Parathyroid adenoma (tissue), 2 donors: ENCODE measurements at regions not wholly inside any gene's neighbourhood (a gene's known extent, or its start where the extent isn't known, plus 50 kb on each side); places are given as distances from the start of the nearest gene placed in this dataset.
"Not testable (repeated sequence)": the region's sequence is repeated elsewhere in the genome, so short reads cannot be mapped to it uniquely, and the experiment has no call there.

ENCODE experiments used
- H2AFZ ChIP-seq: fragments of 300-600 bp; sonication (generic); one replicate; pipeline ENCODE4 v1.7.0; 2017; ENCODE audit warnings: antibody characterized with exemption, mild to moderate bottlenecking
- H3K27ac ChIP-seq: fragments of 300-600 bp; sonication (generic); one replicate; pipeline ENCODE4 v1.7.0; 2017
- H3K27me3 ChIP-seq: fragments of 300-600 bp; sonication (generic); one replicate; pipeline ENCODE4 v1.7.0; 2017; ENCODE audit warnings: low read length; ENCODE audit not compliant: control insufficient read depth, insufficient read depth
- H3K36me3 ChIP-seq: fragments of 300-600 bp; sonication (generic); one replicate; pipeline ENCODE4 v1.7.0; 2017; ENCODE audit warnings: low read length; ENCODE audit not compliant: control insufficient read depth, insufficient read depth
- H3K4me1 ChIP-seq: fragments of 300-600 bp; sonication (generic); one replicate; pipeline ENCODE4 v1.7.0; 2017; ENCODE audit warnings: control low read depth
- H3K4me2 ChIP-seq: fragments of 300-600 bp; sonication (generic); one replicate; pipeline ENCODE4 v1.7.0; 2017; ENCODE audit warnings: low read length
- H3K4me3 ChIP-seq: fragments of 300-600 bp; sonication (generic); one replicate; pipeline ENCODE4 v1.7.0; 2017; ENCODE audit warnings: low read depth, low read length
- H3K79me2 ChIP-seq: fragments of 300-600 bp; sonication (generic); one replicate; pipeline ENCODE4 v1.7.0; 2017; ENCODE audit warnings: control low read depth
- H3K9ac ChIP-seq: fragments of 300-600 bp; sonication (generic); one replicate; pipeline ENCODE4 v1.7.0; 2017; ENCODE audit warnings: mild to moderate bottlenecking
- H3K9me3 ChIP-seq: fragments of 300-600 bp; sonication (generic); one replicate; pipeline ENCODE4 v1.7.0; 2017; ENCODE audit warnings: low read length; ENCODE audit not compliant: control insufficient read depth
- CTCF ChIP-seq: fragments of 300-600 bp; sonication (generic); IDR thresholded peaks from one replicate; pipeline ENCODE4 v1.7.0; 2017; ENCODE audit warnings: antibody characterized with exemption, mild to moderate bottlenecking
- donor health status: primary hyperparathyroidism.

- no peaks in the 10 kb centered on the region for H3K9me3 ChIP-seq
- no peak for TF ChIP-seq CTCF
- no peaks in the 10 kb centered on the region for H3K79me2 ChIP-seq
- H3K9ac ChIP-seq: no peak overlapping the region
- H3K4me1 ChIP-seq: no peaks in the 10 kb centered on the region
- H3K27ac ChIP-seq: no peak overlapping the region
- no peaks in the 10 kb centered on the region for H3K27me3 ChIP-seq
- H2AFZ ChIP-seq: no peak overlapping the region
- H3K36me3 ChIP-seq: no peaks in the 10 kb centered on the region
- H3K4me3 ChIP-seq: no peak overlapping the region
- H3K4me2 ChIP-seq: no peak overlapping the region
Measured at GRCh38 chr14:100430571-100430970, 107.4 kb downstream of the SLC25A47 start.

- H3K4me2 ChIP-seq, H3K36me3 ChIP-seq, H3K4me3 ChIP-seq, H2AFZ ChIP-seq, H3K9ac ChIP-seq, H3K27ac ChIP-seq, H3K27me3 ChIP-seq, H3K9me3 ChIP-seq, H3K4me1 ChIP-seq, H3K79me2 ChIP-seq: not testable (repeated sequence)
Measured at GRCh38 chr14:100431461-100431860, 108.3 kb downstream of the SLC25A47 start.

GRCh38 chr14:100432652-100433427 lies 109.7 kb downstream of the SLC25A47 start:
- no peaks in the 10 kb centered on the region for H3K27me3 ChIP-seq
- H3K4me2 ChIP-seq: no peak overlapping the region
- H3K27ac ChIP-seq: no peak overlapping the region
- H3K79me2 ChIP-seq: no peaks in the 10 kb centered on the region
- no peak overlapping the region for H3K9ac ChIP-seq
- H3K36me3 ChIP-seq: no peaks in the 10 kb centered on the region
- no peaks in the 10 kb centered on the region for H3K9me3 ChIP-seq
- H3K4me3 ChIP-seq: no peak overlapping the region
- H2AFZ ChIP-seq: no peak overlapping the region
- H3K4me1 ChIP-seq: peaks cover 3% of the 10 kb centered on the region
- no peak for TF ChIP-seq CTCF

- H3K27me3 ChIP-seq: no peaks in the 10 kb centered on the region
- no peak overlapping the region for H3K27ac ChIP-seq
- H3K4me3 ChIP-seq: no peak overlapping the region
- no peaks in the 10 kb centered on the region for H3K79me2 ChIP-seq
- H2AFZ ChIP-seq: no peak overlapping the region
- no peaks in the 10 kb centered on the region for H3K36me3 ChIP-seq
- no peak overlapping the region for H3K4me2 ChIP-seq
- TF ChIP-seq CTCF: no peak
- H3K4me1 ChIP-seq: peaks cover 3% of the 10 kb centered on the region
- no peaks in the 10 kb centered on the region for H3K9me3 ChIP-seq
- H3K9ac ChIP-seq: no peak overlapping the region
Measured at GRCh38 chr14:100433428-100433814, 110.3 kb downstream of the SLC25A47 start.

GRCh38 chr14:100434033-100434601 lies 111.0 kb downstream of the SLC25A47 start:
- no peaks in the 10 kb centered on the region for H3K27me3 ChIP-seq
- no peaks in the 10 kb centered on the region for H3K36me3 ChIP-seq
- no peak overlapping the region for H3K9ac ChIP-seq
- no peak overlapping the region for H3K4me2 ChIP-seq
- no peak overlapping the region for H3K4me3 ChIP-seq
- no peaks in the 10 kb centered on the region for H3K79me2 ChIP-seq
- no peak overlapping the region for H2AFZ ChIP-seq
- peaks cover 3% of the 10 kb centered on the region for H3K4me1 ChIP-seq
- H3K27ac ChIP-seq: no peak overlapping the region
- TF ChIP-seq CTCF: no peak
- no peaks in the 10 kb centered on the region for H3K9me3 ChIP-seq
